ENCODE measurements at regions not wholly inside any gene's neighbourhood (a gene's known extent, or its start where the extent isn't known, plus 50 kb on each side); places are given as distances from the start of the nearest gene placed in this dataset.

- Mint-ChIP-seq H3K9me3 (no peaks in the 10 kb centered on the region), H3K36me3 (no peaks in the 10 kb centered on the region), H3K27me3 (no peaks in the 10 kb centered on the region), H3K4me1 (no peaks in the 10 kb centered on the region), H3K4me3 (no peak overlapping the region), H3K27ac (no peak overlapping the region)
- no peak for DNase-seq
Observed at GRCh38 chr2:120485096-120485495, 139.2 kb downstream of the INHBB start.

- Mint-ChIP-seq H3K27ac (no peak overlapping the region), H3K27me3 (no peaks in the 10 kb centered on the region), H3K4me1 (no peaks in the 10 kb centered on the region), H3K4me3 (no peak overlapping the region), H3K36me3 (no peaks in the 10 kb centered on the region), H3K9me3 (no peaks in the 10 kb centered on the region)
- no peak for DNase-seq
Observed at GRCh38 chr2:120486441-120486840, 140.5 kb downstream of the INHBB start.

GRCh38 chr2:120486946-120487345 is 141.0 kb downstream of the INHBB start:
- Mint-ChIP-seq H3K27ac (no peak overlapping the region), H3K9me3 (no peaks in the 10 kb centered on the region), H3K27me3 (no peaks in the 10 kb centered on the region), H3K4me3 (no peak overlapping the region), H3K4me1 (no peaks in the 10 kb centered on the region), H3K36me3 (no peaks in the 10 kb centered on the region)
- no peak for DNase-seq

GRCh38 chr2:120488531-120488930 is 142.6 kb downstream of the INHBB start:
- H3K27ac Mint-ChIP-seq = no peak overlapping the region
- H3K27me3 Mint-ChIP-seq = no peaks in the 10 kb centered on the region
- no peaks in the 10 kb centered on the region for H3K4me1 Mint-ChIP-seq
- no peaks in the 10 kb centered on the region for H3K9me3 Mint-ChIP-seq
- DNase-seq = no peak
- H3K4me3 Mint-ChIP-seq = no peak overlapping the region
- H3K36me3 Mint-ChIP-seq = no peaks in the 10 kb centered on the region

- Mint-ChIP-seq H3K27me3 (no peaks in the 10 kb centered on the region), H3K4me1 (no peaks in the 10 kb centered on the region), H3K9me3 (no peaks in the 10 kb centered on the region), H3K36me3 (no peaks in the 10 kb centered on the region), H3K4me3 (no peak overlapping the region), H3K27ac (no peak overlapping the region)
- DNase-seq = no peak
Observed at GRCh38 chr2:120489023-120489422, 143.1 kb downstream of the INHBB start.

GRCh38 chr2:120490091-120490798 is 144.3 kb downstream of the INHBB start:
- DNase-seq = no peak
- H3K4me3 Mint-ChIP-seq = no peak overlapping the region
- no peaks in the 10 kb centered on the region for H3K9me3 Mint-ChIP-seq
- H3K36me3 Mint-ChIP-seq = no peaks in the 10 kb centered on the region
- no peak overlapping the region for H3K27ac Mint-ChIP-seq
- no peaks in the 10 kb centered on the region for H3K27me3 Mint-ChIP-seq
- no peaks in the 10 kb centered on the region for H3K4me1 Mint-ChIP-seq

GRCh38 chr2:120491111-120491625 is 145.2 kb downstream of the INHBB start:
- Mint-ChIP-seq H3K36me3 (no peaks in the 10 kb centered on the region), H3K4me3 (no peak overlapping the region), H3K4me1 (no peaks in the 10 kb centered on the region), H3K27me3 (no peaks in the 10 kb centered on the region), H3K9me3 (no peaks in the 10 kb centered on the region), H3K27ac (no peak overlapping the region)
- DNase-seq = no peak

- no peak overlapping the region for H3K27ac Mint-ChIP-seq
- no peaks in the 10 kb centered on the region for H3K36me3 Mint-ChIP-seq
- H3K9me3 Mint-ChIP-seq = no peaks in the 10 kb centered on the region
- no peaks in the 10 kb centered on the region for H3K4me1 Mint-ChIP-seq
- H3K27me3 Mint-ChIP-seq = no peaks in the 10 kb centered on the region
- H3K4me3 Mint-ChIP-seq = no peak overlapping the region
- DNase-seq = no peak
Observed at GRCh38 chr2:120493231-120493630, 147.3 kb downstream of the INHBB start.

GRCh38 chr2:120494446-120494845 is 148.5 kb downstream of the INHBB start:
- DNase-seq = no peak
- Mint-ChIP-seq H3K36me3 (no peaks in the 10 kb centered on the region), H3K9me3 (no peaks in the 10 kb centered on the region), H3K27me3 (no peaks in the 10 kb centered on the region), H3K4me1 (no peaks in the 10 kb centered on the region), H3K27ac (no peak overlapping the region), H3K4me3 (no peak overlapping the region)

- Mint-ChIP-seq H3K27ac (no peak overlapping the region), H3K4me1 (no peaks in the 10 kb centered on the region), H3K4me3 (no peak overlapping the region), H3K36me3 (no peaks in the 10 kb centered on the region), H3K9me3 (no peaks in the 10 kb centered on the region), H3K27me3 (no peaks in the 10 kb centered on the region)
- DNase-seq = no peak
Observed at GRCh38 chr2:120495586-120495985, 149.7 kb downstream of the INHBB start.

GRCh38 chr2:120496235-120496634 is 150.3 kb downstream of the INHBB start:
- Mint-ChIP-seq H3K9me3 (no peaks in the 10 kb centered on the region), H3K27ac (no peak overlapping the region), H3K27me3 (no peaks in the 10 kb centered on the region), H3K4me3 (no peak overlapping the region), H3K4me1 (no peaks in the 10 kb centered on the region), H3K36me3 (no peaks in the 10 kb centered on the region)
- no peak for DNase-seq

GRCh38 chr2:120496759-120497158 is 150.8 kb downstream of the INHBB start:
- no peaks in the 10 kb centered on the region for H3K36me3 Mint-ChIP-seq
- H3K9me3 Mint-ChIP-seq = no peaks in the 10 kb centered on the region
- no peak overlapping the region for H3K27ac Mint-ChIP-seq
- H3K4me3 Mint-ChIP-seq = no peak overlapping the region
- H3K4me1 Mint-ChIP-seq = no peaks in the 10 kb centered on the region
- H3K27me3 Mint-ChIP-seq = no peaks in the 10 kb centered on the region
- DNase-seq = no peak

- Mint-ChIP-seq H3K4me1 (no peaks in the 10 kb centered on the region), H3K9me3 (no peaks in the 10 kb centered on the region), H3K27ac (no peak overlapping the region), H3K4me3 (no peak overlapping the region), H3K36me3 (no peaks in the 10 kb centered on the region), H3K27me3 (no peaks in the 10 kb centered on the region)
- DNase-seq = no peak
Observed at GRCh38 chr2:120497261-120497977, 151.5 kb downstream of the INHBB start.

GRCh38 chr2:120498121-120498520 is 152.2 kb downstream of the INHBB start:
- H3K4me3 Mint-ChIP-seq = no peak overlapping the region

GRCh38 chr2:120498576-120499394 is 152.8 kb downstream of the INHBB start:
- Mint-ChIP-seq H3K4me3 (no peak overlapping the region), H3K27me3 (no peaks in the 10 kb centered on the region), H3K4me1 (no peaks in the 10 kb centered on the region), H3K9me3 (no peaks in the 10 kb centered on the region), H3K36me3 (no peaks in the 10 kb centered on the region), H3K27ac (no peak overlapping the region)
- no peak for DNase-seq

More at GRCh38 chr2:120498121-120498520, 152.2 kb downstream of the INHBB start:
- DNase-seq = no peak
- Mint-ChIP-seq H3K27ac (no peak overlapping the region), H3K36me3 (no peaks in the 10 kb centered on the region), H3K4me1 (no peaks in the 10 kb centered on the region), H3K27me3 (no peaks in the 10 kb centered on the region), H3K9me3 (no peaks in the 10 kb centered on the region)

Data from activated naive CD8-positive, alpha-beta T cell treated with anti-CD3 and anti-CD28 coated beads for 36 hours (primary cell).